Right atrium auricular region (tissue), 2 donors: ENCODE measurements at regions not wholly inside any gene's neighbourhood (a gene's known extent, or its start where the extent isn't known, plus 50 kb on each side); places are given as distances from the start of the nearest gene placed in this dataset.

ENCODE experiments used
- DNase-seq: peaks from one replicate; pipeline ENCODE4 v3.0.0-alpha.2; 2019; ENCODE audit warnings: low spot score
- H3K27ac ChIP-seq, 2 donors: fragments of 200-600 bp; sonication (generic); 1 replicate in 1 of 2; 2 replicates in 1 of 2; pipeline ENCODE4 v1.5.1; 2016 to 2019
- H3K27me3 ChIP-seq, 2 donors: fragments of 200-600 bp; sonication (generic); one replicate each; pipeline versions ENCODE4 v1.5.1 to v1.6.0; 2017 to 2019
- H3K36me3 ChIP-seq: fragments of 200-600 bp; sonication (generic); one replicate; pipeline ENCODE4 v1.5.1; 2016
- H3K4me1 ChIP-seq, 2 donors: fragments of 200-600 bp; sonication (generic); one replicate each; pipeline versions ENCODE4 v1.5.1 to v1.6.0; 2017 to 2019
- H3K4me3 ChIP-seq, 2 donors: fragments of 200-600 bp; sonication (generic); 1 replicate in 1 of 2; 2 replicates in 1 of 2; pipeline ENCODE4 v1.5.1; 2017 to 2019; ENCODE audit warnings: mild to moderate bottlenecking in 1 of 2, moderate library complexity in 1 of 2
- H3K9me3 ChIP-seq, 2 donors: fragments of 200-600 bp; sonication (generic); one replicate each; pipeline ENCODE4 v1.5.1; 2019
- CTCF ChIP-seq, 2 donors: fragments of 200-600 bp; sonication (generic); IDR thresholded peaks; one replicate each; pipeline ENCODE4 v1.5.1; 2019; ENCODE audit warnings: antibody characterized with exemption in 2 of 2

- Histone ChIP-seq H3K36me3 (no peaks in the 10 kb centered on the region), H3K9me3 (no peaks in the 10 kb centered on the region), H3K27ac (no peak overlapping the region), H3K27me3 (no peaks in the 10 kb centered on the region), H3K4me3 (no peak overlapping the region), H3K4me1 (no peaks in the 10 kb centered on the region)
- no peak for TF ChIP-seq CTCF (IDR thresholded peaks at IDR 0.05)
- DNase-seq: no peak
Observed at GRCh38 chr4:166230841-166231240, 357.8 kb downstream of the TLL1 start.

- Histone ChIP-seq H3K36me3 (no peaks in the 10 kb centered on the region), H3K27me3 (no peaks in the 10 kb centered on the region), H3K27ac (no peak overlapping the region), H3K9me3 (peaks cover 0 to 7% of the 10 kb centered on the region in 2 donors), H3K4me3 (no peak overlapping the region), H3K4me1 (no peaks in the 10 kb centered on the region)
- no peak for DNase-seq
- no peak for TF ChIP-seq CTCF (IDR thresholded peaks at IDR 0.05)
Observed at GRCh38 chr4:166239354-166239753, 366.3 kb downstream of the TLL1 start.

GRCh38 chr4:166252487-166253402, 379.7 kb downstream of the TLL1 start:
- no peak overlapping the region for H3K4me3 ChIP-seq
- H3K27me3 ChIP-seq: no peaks in the 10 kb centered on the region
- H3K27ac ChIP-seq: no peak overlapping the region
- no peaks in the 10 kb centered on the region for H3K9me3 ChIP-seq
- DNase-seq: no peak
- peak in 1 of 2 donors; percentile 59 for TF ChIP-seq CTCF (IDR thresholded peaks at IDR 0.05)
- H3K4me1 ChIP-seq: no peaks in the 10 kb centered on the region
- no peaks in the 10 kb centered on the region for H3K36me3 ChIP-seq

- Histone ChIP-seq H3K27ac (no peak overlapping the region), H3K4me1 (no peaks in the 10 kb centered on the region), H3K27me3 (no peaks in the 10 kb centered on the region), H3K9me3 (no peaks in the 10 kb centered on the region), H3K4me3 (no peak overlapping the region), H3K36me3 (no peaks in the 10 kb centered on the region)
- no peak for TF ChIP-seq CTCF (IDR thresholded peaks at IDR 0.05)
- no peak for DNase-seq
Observed at GRCh38 chr4:166257276-166257675, 384.2 kb downstream of the TLL1 start.

- Histone ChIP-seq H3K36me3 (no peaks in the 10 kb centered on the region), H3K4me1 (no peaks in the 10 kb centered on the region), H3K27ac (no peak overlapping the region), H3K4me3 (no peak overlapping the region), H3K9me3 (no peaks in the 10 kb centered on the region), H3K27me3 (no peaks in the 10 kb centered on the region)
- no peak for TF ChIP-seq CTCF (IDR thresholded peaks at IDR 0.05)
- no peak for DNase-seq
Observed at GRCh38 chr4:166257891-166258290, 384.9 kb downstream of the TLL1 start.
